Mucosa of rectum (tissue), 2 donors: ENCODE measurements at regions not wholly inside any gene's neighbourhood (a gene's known extent, or its start where the extent isn't known, plus 50 kb on each side); places are given as distances from the start of the nearest gene placed in this dataset.

ENCODE experiments used
- H3K27ac ChIP-seq, 2 donors: one replicate each; pipeline ENCODE4 v1.7.0; 2013; ENCODE audit warnings: inconsistent platforms in 2 of 2, low read depth in 2 of 2, low read length in 2 of 2
- H3K27me3 ChIP-seq, 2 donors: one replicate each; pipeline ENCODE4 v1.7.0; 2013; ENCODE audit warnings: low read length in 2 of 2; ENCODE audit not compliant: control insufficient read depth in 2 of 2, insufficient read depth in 2 of 2
- H3K36me3 ChIP-seq, 2 donors: one replicate each; pipeline ENCODE4 v1.7.0; 2013; ENCODE audit warnings: low read length in 2 of 2; ENCODE audit not compliant: control insufficient read depth in 2 of 2, insufficient read depth in 2 of 2
- H3K4me1 ChIP-seq, 2 donors: one replicate each; pipeline ENCODE4 v1.7.0; 2013; ENCODE audit warnings: low read length in 2 of 2, mild to moderate bottlenecking in 1 of 2; ENCODE audit not compliant: control insufficient read depth in 2 of 2, insufficient read depth in 2 of 2
- H3K4me3 ChIP-seq, 2 donors: one replicate each; pipeline ENCODE4 v1.7.0; 2013; ENCODE audit warnings: low read length in 2 of 2
- H3K9ac ChIP-seq, 2 donors: one replicate each; pipeline ENCODE4 v1.7.0; 2013; ENCODE audit warnings: low read length in 2 of 2, low read depth in 1 of 2, mild to moderate bottlenecking in 1 of 2
- H3K9me3 ChIP-seq, 2 donors: one replicate each; pipeline ENCODE4 v1.7.0; 2013; ENCODE audit warnings: low read length in 2 of 2; ENCODE audit not compliant: control insufficient read depth in 2 of 2
- donor health status: healthy.
- donor health status: Normal muscosa, but diverticular disease.

GRCh38 chr10:4174197-4174596 lies 389.2 kb upstream of the KLF6 start:
- no peak overlapping the region for H3K27ac ChIP-seq
- no peak overlapping the region for H3K9ac ChIP-seq
- peaks cover 0 to 3% of the 10 kb centered on the region in 2 donors for H3K9me3 ChIP-seq
- H3K27me3 ChIP-seq = no peaks in the 10 kb centered on the region
- H3K4me3 ChIP-seq = no peak overlapping the region
- H3K4me1 ChIP-seq = no peaks in the 10 kb centered on the region
- H3K36me3 ChIP-seq = no peaks in the 10 kb centered on the region

GRCh38 chr10:4170633-4171314 lies 385.8 kb upstream of the KLF6 start:
- Histone ChIP-seq H3K4me1 (no peaks in the 10 kb centered on the region), H3K4me3 (no peak overlapping the region), H3K36me3 (no peaks in the 10 kb centered on the region), H3K9ac (no peak overlapping the region), H3K9me3 (peaks cover 0 to 3% of the 10 kb centered on the region in 2 donors), H3K27ac (no peak overlapping the region), H3K27me3 (no peaks in the 10 kb centered on the region)

GRCh38 chr10:4170181-4170580 lies 385.2 kb upstream of the KLF6 start:
- Histone ChIP-seq H3K4me1 (no peaks in the 10 kb centered on the region), H3K27me3 (no peaks in the 10 kb centered on the region), H3K9ac (no peak overlapping the region), H3K9me3 (peaks cover 0 to 3% of the 10 kb centered on the region in 2 donors), H3K27ac (no peak overlapping the region), H3K4me3 (no peak overlapping the region), H3K36me3 (no peaks in the 10 kb centered on the region)

- H3K36me3 ChIP-seq = no peaks in the 10 kb centered on the region
- H3K27ac ChIP-seq = no peak overlapping the region
- no peaks in the 10 kb centered on the region for H3K27me3 ChIP-seq
- no peaks in the 10 kb centered on the region for H3K4me1 ChIP-seq
- H3K4me3 ChIP-seq = no peak overlapping the region
- H3K9ac ChIP-seq = no peak overlapping the region
- peaks cover 0 to 3% of the 10 kb centered on the region in 2 donors for H3K9me3 ChIP-seq
Observed at GRCh38 chr10:4169448-4169847, 384.4 kb upstream of the KLF6 start.

DNA sequence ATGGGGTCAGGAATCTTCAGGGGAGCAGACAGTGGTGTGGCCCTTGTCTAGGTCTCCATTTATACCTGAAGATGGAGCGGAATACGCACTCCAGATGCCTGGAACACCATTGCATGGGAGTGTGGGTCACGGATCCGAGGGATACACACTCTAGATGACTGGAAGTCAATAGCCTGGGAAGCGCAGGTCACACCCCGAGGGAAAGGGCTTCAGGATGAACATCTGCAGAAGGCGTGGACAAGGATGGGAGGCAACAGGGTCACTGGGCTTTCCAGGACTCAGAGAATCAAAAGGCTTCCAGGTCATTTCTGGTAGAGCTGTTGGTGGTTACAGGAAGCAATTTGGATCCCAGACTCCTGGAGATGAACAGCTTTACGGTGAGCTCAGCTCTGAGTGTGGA lies 382.2 kb upstream of the KLF6 start:
- no peaks in the 10 kb centered on the region for H3K4me1 ChIP-seq
- peaks cover 0 to 3% of the 10 kb centered on the region in 2 donors for H3K9me3 ChIP-seq
- no peaks in the 10 kb centered on the region for H3K36me3 ChIP-seq
- H3K27me3 ChIP-seq = no peaks in the 10 kb centered on the region
- H3K27ac ChIP-seq = no peak overlapping the region
- no peak overlapping the region for H3K4me3 ChIP-seq
- H3K9ac ChIP-seq = no peak overlapping the region

DNA sequence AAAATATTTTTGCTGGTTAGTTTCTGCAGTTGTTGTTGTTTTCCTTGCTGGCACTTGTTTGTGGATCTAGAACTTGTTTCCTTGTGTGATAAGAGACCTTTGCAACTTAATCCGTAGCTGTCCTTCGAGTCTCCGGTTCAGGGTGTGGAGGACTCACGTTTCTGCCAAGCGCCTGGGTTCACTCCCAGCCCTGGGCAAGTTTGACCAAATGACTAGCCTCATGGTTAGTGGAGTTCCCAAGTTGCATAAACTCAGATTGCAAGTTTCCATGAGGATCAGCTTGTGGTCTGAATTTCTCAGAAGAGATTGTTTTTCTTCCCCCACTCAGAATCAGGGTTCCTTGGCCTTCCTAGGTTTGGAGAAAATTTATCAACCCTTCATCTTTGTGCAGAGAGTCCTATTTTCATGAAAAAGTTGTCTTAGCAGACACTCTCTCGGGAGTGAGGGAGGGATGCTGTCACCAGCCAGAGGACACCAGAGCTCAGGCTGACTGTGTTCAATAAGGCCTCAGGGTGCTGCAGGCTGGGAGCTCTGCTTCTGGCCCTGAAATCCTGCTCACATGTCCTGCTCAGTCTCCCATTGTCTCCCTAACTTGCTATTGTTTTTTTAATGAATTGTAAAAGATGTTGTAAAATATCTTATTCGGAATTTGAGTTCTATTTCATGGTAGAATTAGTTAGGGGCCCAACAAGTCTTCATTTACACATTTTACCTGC lies 377.7 kb upstream of the KLF6 start:
- Histone ChIP-seq H3K9ac (no peak overlapping the region), H3K27ac (no peak overlapping the region), H3K4me1 (no peaks in the 10 kb centered on the region), H3K9me3 (no peaks in the 10 kb centered on the region), H3K27me3 (no peaks in the 10 kb centered on the region), H3K36me3 (no peaks in the 10 kb centered on the region), H3K4me3 (no peak overlapping the region)

DNA sequence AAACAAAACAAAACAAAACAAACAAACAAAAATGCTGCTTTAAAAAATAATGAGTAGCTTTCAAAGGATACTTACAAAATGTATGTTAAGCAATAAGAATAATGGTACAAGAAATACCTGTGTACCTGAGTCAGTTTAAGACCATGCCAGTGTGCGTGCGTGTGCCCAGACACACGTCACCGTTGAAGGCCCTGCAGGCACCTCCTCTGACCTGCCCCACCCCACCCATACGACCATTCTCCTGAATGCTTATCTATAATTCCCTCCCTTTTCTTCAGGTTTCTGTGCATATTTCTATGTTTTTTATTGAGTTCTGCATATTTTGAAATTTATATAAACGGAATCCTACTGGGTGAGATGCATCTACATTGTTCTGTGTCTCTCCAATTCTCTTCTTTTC lies 374.2 kb upstream of the KLF6 start:
- Histone ChIP-seq H3K36me3 (no peaks in the 10 kb centered on the region), H3K27me3 (no peaks in the 10 kb centered on the region), H3K27ac (no peak overlapping the region), H3K9me3 (no peaks in the 10 kb centered on the region), H3K4me3 (no peak overlapping the region), H3K4me1 (no peaks in the 10 kb centered on the region), H3K9ac (no peak overlapping the region)

DNA sequence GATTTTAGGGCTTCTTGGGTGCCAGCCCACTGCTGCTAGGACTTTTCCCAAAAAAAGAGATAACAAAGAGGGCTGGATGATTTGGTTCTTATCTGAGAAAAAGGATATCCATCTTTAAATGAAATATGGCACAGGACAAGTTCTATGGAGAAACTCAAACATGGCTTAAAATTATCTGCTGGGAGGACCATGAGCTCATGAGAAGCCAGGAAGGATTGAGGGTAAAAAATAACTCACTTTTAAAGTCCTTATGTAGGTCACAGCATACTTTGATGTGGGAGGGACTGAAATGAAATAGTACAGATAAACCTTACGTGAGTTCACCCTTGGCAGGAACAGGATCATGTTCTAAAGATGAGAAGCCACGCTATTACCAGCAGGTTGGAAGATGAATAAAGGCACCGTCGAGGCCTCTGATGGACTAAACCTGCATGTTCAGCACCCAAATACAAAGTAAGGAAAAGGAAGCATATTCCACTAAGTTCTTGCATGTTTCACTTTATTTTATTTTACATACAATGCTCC lies 369.2 kb upstream of the KLF6 start:
- Histone ChIP-seq H3K4me1 (no peaks in the 10 kb centered on the region), H3K27me3 (no peaks in the 10 kb centered on the region), H3K4me3 (no peak overlapping the region), H3K9ac (no peak overlapping the region), H3K27ac (no peak overlapping the region), H3K36me3 (no peaks in the 10 kb centered on the region), H3K9me3 (no peaks in the 10 kb centered on the region)

- Histone ChIP-seq H3K36me3 (no peaks in the 10 kb centered on the region), H3K4me3 (no peak overlapping the region), H3K27ac (no peak overlapping the region), H3K9me3 (no peaks in the 10 kb centered on the region), H3K9ac (no peak overlapping the region), H3K4me1 (no peaks in the 10 kb centered on the region), H3K27me3 (no peaks in the 10 kb centered on the region)
Observed at GRCh38 chr10:4151466-4151865, 366.5 kb upstream of the KLF6 start.

DNA sequence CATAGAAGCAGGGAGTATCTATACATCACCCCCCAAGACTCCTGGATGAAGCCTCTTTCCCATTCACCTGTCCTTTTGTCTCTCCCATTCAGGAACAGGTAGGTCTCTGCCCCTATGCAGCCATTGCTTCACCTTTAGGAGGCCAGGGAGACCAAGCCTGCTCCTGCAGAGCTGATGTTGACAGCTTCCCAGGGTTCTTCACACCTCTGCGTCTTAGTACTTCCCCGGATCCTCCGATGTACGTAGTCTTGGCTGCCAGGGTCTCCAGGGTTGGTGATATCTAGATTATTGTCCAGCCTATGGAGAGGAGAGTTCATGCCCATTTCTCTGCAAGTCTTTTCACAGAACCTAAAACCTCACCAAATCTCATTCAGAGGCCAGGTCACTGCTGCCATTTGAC lies 365.7 kb upstream of the KLF6 start:
- no peaks in the 10 kb centered on the region for H3K4me1 ChIP-seq
- no peaks in the 10 kb centered on the region for H3K9me3 ChIP-seq
- no peak overlapping the region for H3K4me3 ChIP-seq
- H3K36me3 ChIP-seq = no peaks in the 10 kb centered on the region
- H3K27me3 ChIP-seq = no peaks in the 10 kb centered on the region
- no peak overlapping the region for H3K27ac ChIP-seq
- no peak overlapping the region for H3K9ac ChIP-seq
